ENCODE measurements at regions not wholly inside any gene's neighbourhood (a gene's known extent, or its start where the extent isn't known, plus 50 kb on each side); places are given as distances from the start of the nearest gene placed in this dataset.

- H3K4me1 ChIP-seq: peaks cover 0 to 5% (median 0%) of the 10 kb centered on the region in 4 donors
- no peak for DNase-seq (ENCODE audit: low spot score in 2 of 2)
- TF ChIP-seq POLR2A (IDR thresholded peaks at IDR 0.05) (no peak), CTCF (IDR thresholded peaks at IDR 0.05) (no peak), EP300 (IDR thresholded peaks at IDR 0.05) (no peak)
Observed at GRCh38 chr2:239826376-239826775, 198.8 kb downstream of the NDUFA10 start.

GRCh38 chr2:239825705-239825979 is 199.5 kb downstream of the NDUFA10 start:
- WGBS, 2 donors: 75 to 87% methylated on average over 5 of the region's 5 CpGs
- no peaks in the 10 kb centered on the region for H3K36me3 ChIP-seq
- H3K27me3 ChIP-seq: no peaks in the 10 kb centered on the region
- no peaks in the 10 kb centered on the region for H3K9me3 ChIP-seq
- TF ChIP-seq EP300 (IDR thresholded peaks at IDR 0.05) (no peak), POLR2A (IDR thresholded peaks at IDR 0.05) (no peak), CTCF (IDR thresholded peaks at IDR 0.05) (no peak)
- no peak overlapping the region for H3K27ac ChIP-seq
- DNase-seq (ENCODE audit: low spot score in 2 of 2): no peak
- no peak overlapping the region for H3K4me3 ChIP-seq
- peaks cover 0 to 5% (median 0%) of the 10 kb centered on the region in 4 donors for H3K4me1 ChIP-seq

More at GRCh38 chr2:239826376-239826775, 198.8 kb downstream of the NDUFA10 start:
- H3K27ac ChIP-seq: no peak overlapping the region
- H3K9me3 ChIP-seq: no peaks in the 10 kb centered on the region
- H3K27me3 ChIP-seq: no peaks in the 10 kb centered on the region
- WGBS, 2 donors: 97 to 98% methylated on average over 13 of the region's 13 CpGs
- H3K4me3 ChIP-seq: no peak overlapping the region
- H3K36me3 ChIP-seq: no peaks in the 10 kb centered on the region

GRCh38 chr2:239824866-239825704 is 200.1 kb downstream of the NDUFA10 start:
- no peaks in the 10 kb centered on the region for H3K27me3 ChIP-seq
- peaks cover 0 to 5% (median 0%) of the 10 kb centered on the region in 4 donors for H3K4me1 ChIP-seq
- H3K27ac ChIP-seq: no peak overlapping the region
- DNase-seq (ENCODE audit: low spot score in 2 of 2): no peak
- no peak overlapping the region for H3K4me3 ChIP-seq
- TF ChIP-seq POLR2A (IDR thresholded peaks at IDR 0.05): no peak
- no peak for TF ChIP-seq EP300 (IDR thresholded peaks at IDR 0.05)
- no peak for TF ChIP-seq CTCF (IDR thresholded peaks at IDR 0.05)
- H3K9me3 ChIP-seq: no peaks in the 10 kb centered on the region
- 87 to 88% methylated on average over 17 of the region's 17 CpGs for WGBS, 2 donors
- no peaks in the 10 kb centered on the region for H3K36me3 ChIP-seq

- no peak for TF ChIP-seq POLR2A (IDR thresholded peaks at IDR 0.05)
- TF ChIP-seq CTCF (IDR thresholded peaks at IDR 0.05): peak in 2 of 5 experiments; percentile 18 to 34
- H3K9me3 ChIP-seq: no peaks in the 10 kb centered on the region
- 39 to 47% methylated on average over 11 of the region's 11 CpGs for WGBS, 2 donors
- no peaks in the 10 kb centered on the region for H3K36me3 ChIP-seq
- no peak overlapping the region for H3K4me3 ChIP-seq
- DNase-seq (ENCODE audit: low spot score in 2 of 2): no peak
- peaks cover 0 to 13% (median 0%) of the 10 kb centered on the region in 4 donors for H3K4me1 ChIP-seq
- no peak overlapping the region for H3K27ac ChIP-seq
- H3K27me3 ChIP-seq: no peaks in the 10 kb centered on the region
Observed at GRCh38 chr2:239824046-239824694, 201.0 kb downstream of the NDUFA10 start.

GRCh38 chr2:239822146-239822831 is 202.9 kb downstream of the NDUFA10 start:
- DNase-seq (ENCODE audit: low spot score in 2 of 2): no peak
- Histone ChIP-seq H3K36me3 (no peaks in the 10 kb centered on the region), H3K27me3 (no peaks in the 10 kb centered on the region), H3K27ac (no peak overlapping the region), H3K9me3 (no peaks in the 10 kb centered on the region), H3K4me3 (no peak overlapping the region), H3K4me1 (peaks cover 0 to 22% (median 0%) of the 10 kb centered on the region in 4 donors)
- no peak for TF ChIP-seq POLR2A (IDR thresholded peaks at IDR 0.05)
- TF ChIP-seq EP300 (IDR thresholded peaks at IDR 0.05): no peak
- no peak for TF ChIP-seq CTCF (IDR thresholded peaks at IDR 0.05)
- 89 to 90% methylated on average over 16 of the region's 16 CpGs for WGBS, 2 donors

Data from tibial nerve (tissue), 4 donors.